GM18873 (cell line): ENCODE measurements at regions not wholly inside any gene's neighbourhood (a gene's known extent, or its start where the extent isn't known, plus 50 kb on each side); places are given as distances from the start of the nearest gene placed in this dataset.
"Not testable (repeated sequence)": the region's sequence is repeated elsewhere in the genome, so short reads cannot be mapped to it uniquely, and the experiment has no call there.

ENCODE experiments used
- ATAC-seq: cut with Tn5 transposase; IDR thresholded peaks from one replicate; pipeline ENCODE4 v1.9.1; 2021; ENCODE audit warnings: mild to moderate bottlenecking, moderate library complexity, moderate number of reproducible peaks; ENCODE audit not compliant: unreplicated experiment, low FRiP score

GRCh38 chr5:126677121-126677520 lies 76.4 kb downstream of the PHAX start:
- ATAC-seq, result no peak

GRCh38 chr5:126680191-126680817 lies 79.6 kb downstream of the PHAX start:
- ATAC-seq, result peak; percentile 50

- ATAC-seq, result not testable (repeated sequence)
Measured at GRCh38 chr5:126681314-126681713, 80.6 kb downstream of the PHAX start.

GRCh38 chr5:126681970-126682369 lies 81.2 kb downstream of the PHAX start:
- ATAC-seq, result no peak

- ATAC-seq, result no peak
Measured at GRCh38 chr5:126682856-126683255, 82.1 kb downstream of the PHAX start.

- no peak for ATAC-seq
Measured at GRCh38 chr5:126683912-126684311, 83.2 kb downstream of the PHAX start.

GRCh38 chr5:126684656-126685442 lies 84.1 kb downstream of the PHAX start:
- ATAC-seq, result not testable (repeated sequence)

GRCh38 chr5:126686451-126687126 lies 85.8 kb downstream of the PHAX start:
- ATAC-seq, result peak; percentile 55

- no peak for ATAC-seq
Measured at GRCh38 chr5:126692971-126693370, 84.0 kb upstream of the LMNB1 start.

- no peak for ATAC-seq
Measured at GRCh38 chr5:126693806-126694205, 83.1 kb upstream of the LMNB1 start.

- no peak for ATAC-seq
Measured at GRCh38 chr5:126694403-126694802, 82.5 kb upstream of the LMNB1 start.

GRCh38 chr5:126695091-126695490 lies 81.8 kb upstream of the LMNB1 start:
- no peak for ATAC-seq

- ATAC-seq, result no peak
Measured at GRCh38 chr5:126707080-126707479, 69.9 kb upstream of the LMNB1 start.

GRCh38 chr5:126715765-126716164 lies 61.2 kb upstream of the LMNB1 start:
- no peak for ATAC-seq

GRCh38 chr5:126716861-126717260 lies 60.1 kb upstream of the LMNB1 start:
- no peak for ATAC-seq

- ATAC-seq, result no peak
Measured at GRCh38 chr5:126718236-126718868, 58.6 kb upstream of the LMNB1 start.

- no peak for ATAC-seq
Measured at GRCh38 chr5:126720369-126720768, 56.6 kb upstream of the LMNB1 start.

GRCh38 chr5:126723643-126724042 lies 53.3 kb upstream of the LMNB1 start:
- ATAC-seq, result no peak
